HG03135 (cell line): ENCODE measurements at regions not wholly inside any gene's neighbourhood (a gene's known extent, or its start where the extent isn't known, plus 50 kb on each side); places are given as distances from the start of the nearest gene placed in this dataset.
A peak's percentile ranks its signal among the peaks of the same experiment; 100 is the strongest.
"Not testable (repeated sequence)": the region's sequence is repeated elsewhere in the genome, so short reads cannot be mapped to it uniquely, and the experiment has no call there.

Source experiments
- ATAC-seq: cut with Tn5 transposase; IDR thresholded peaks from one replicate; pipeline ENCODE4 v1.9.1; 2021; ENCODE audit warnings: mild to moderate bottlenecking, moderate library complexity; ENCODE audit not compliant: unreplicated experiment

- ATAC-seq = not testable (repeated sequence)
Measured at GRCh38 chr12:13518034-13518433, 321.5 kb downstream of the EMP1 start.

DNA sequence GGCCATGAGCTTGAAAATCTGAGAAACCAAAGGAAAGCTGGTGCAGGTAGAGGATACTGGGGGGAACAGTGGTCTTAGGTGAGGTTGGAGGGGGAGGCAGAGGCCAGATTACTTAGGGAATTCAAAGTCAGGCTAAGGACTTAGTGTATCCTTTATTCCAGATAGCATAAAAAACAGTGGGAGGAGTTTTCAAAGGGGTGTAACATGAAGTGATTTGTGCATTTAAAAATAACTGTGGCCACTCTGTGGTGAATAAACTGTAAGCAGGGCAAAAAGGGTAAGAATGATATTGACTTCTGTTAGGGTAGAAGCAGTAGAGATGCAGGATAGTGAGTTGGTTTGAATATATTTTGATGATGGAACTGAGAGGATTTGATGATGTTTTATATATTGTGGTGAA is 313.2 kb downstream of the EMP1 start:
- no peak for ATAC-seq

DNA sequence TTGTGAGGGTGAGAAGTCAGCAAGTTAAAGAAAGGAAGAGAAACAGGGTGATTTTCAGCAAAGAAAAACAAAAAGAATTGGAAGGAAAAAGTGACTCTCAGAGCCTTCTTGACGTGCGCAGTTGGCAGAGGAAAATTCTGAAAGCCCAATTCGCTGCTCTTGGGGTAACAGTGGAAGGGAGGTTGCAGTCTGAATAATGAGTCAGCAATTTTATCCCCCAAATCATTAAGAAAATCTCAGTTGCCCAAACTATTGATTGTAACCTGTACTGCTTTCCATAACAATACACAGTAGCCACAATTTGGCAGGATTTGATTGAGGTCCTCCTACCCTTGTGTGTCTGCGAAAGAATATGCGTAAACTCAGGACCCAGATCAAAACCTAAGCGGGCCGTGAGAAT is 309.1 kb downstream of the EMP1 start:
- no peak for ATAC-seq

DNA sequence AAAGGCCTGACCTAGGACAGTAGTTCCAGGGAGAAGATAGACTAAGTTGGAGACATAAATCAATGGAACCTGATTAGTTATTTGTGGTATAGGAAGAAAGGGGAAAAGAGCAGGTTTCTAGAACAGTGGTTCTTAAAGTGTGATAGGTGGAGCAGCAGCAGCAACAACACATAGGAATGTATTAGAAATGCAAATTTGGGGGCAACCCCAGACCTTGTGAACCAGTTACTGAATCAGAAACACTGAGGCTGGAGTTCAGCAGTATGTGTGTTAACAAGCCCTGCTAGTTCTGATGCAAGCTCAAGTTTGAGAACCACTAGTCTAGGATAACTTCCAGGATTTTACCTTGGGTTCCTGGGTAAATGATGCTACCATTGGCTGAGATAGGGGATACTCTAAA is 308.7 kb downstream of the EMP1 start:
- no peak for ATAC-seq

GRCh38 chr12:13504736-13505135 is 308.2 kb downstream of the EMP1 start:
- ATAC-seq = no peak

DNA sequence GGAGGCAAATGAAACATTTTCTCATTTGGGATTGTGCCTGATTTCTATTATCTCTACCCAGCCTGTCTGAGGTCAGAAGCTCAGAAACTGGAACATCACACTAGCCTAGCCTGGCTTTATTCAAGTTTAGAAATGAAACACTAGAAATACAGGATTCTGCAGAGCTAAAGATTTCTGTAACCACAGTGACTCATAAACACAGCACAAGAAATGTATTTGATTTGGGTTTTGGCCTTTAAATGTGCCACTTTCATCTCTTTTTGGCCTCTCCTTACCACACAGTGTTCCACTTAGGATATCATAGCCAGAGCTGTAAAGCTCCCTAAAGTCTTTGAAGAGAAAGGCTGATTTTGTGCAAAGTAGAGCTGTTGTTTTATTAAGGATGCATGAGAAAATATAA is 307.5 kb downstream of the EMP1 start:
- no peak for ATAC-seq

GRCh38 chr12:13503094-13503835 is 306.7 kb downstream of the EMP1 start:
- no peak for ATAC-seq

DNA sequence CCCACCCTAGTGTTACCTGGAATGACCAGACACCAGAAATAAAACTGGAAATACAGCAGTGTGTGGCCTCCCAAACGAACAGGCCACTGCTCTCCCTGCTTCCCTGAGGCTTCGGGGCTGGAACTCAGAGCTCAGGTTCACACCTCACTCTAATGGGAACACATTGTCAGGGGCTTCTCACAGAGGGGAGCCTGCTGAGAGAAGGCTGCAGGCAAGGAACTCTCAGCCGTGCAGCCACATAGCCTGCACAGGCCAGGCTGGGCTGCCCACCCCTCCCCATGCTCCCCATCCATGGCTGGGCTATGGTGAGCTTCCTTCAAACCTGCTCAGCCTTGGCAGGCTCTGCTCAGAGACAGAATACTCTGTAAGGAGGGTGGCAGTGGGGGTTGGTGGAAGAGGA is 302.5 kb downstream of the EMP1 start:
- ATAC-seq = no peak

DNA sequence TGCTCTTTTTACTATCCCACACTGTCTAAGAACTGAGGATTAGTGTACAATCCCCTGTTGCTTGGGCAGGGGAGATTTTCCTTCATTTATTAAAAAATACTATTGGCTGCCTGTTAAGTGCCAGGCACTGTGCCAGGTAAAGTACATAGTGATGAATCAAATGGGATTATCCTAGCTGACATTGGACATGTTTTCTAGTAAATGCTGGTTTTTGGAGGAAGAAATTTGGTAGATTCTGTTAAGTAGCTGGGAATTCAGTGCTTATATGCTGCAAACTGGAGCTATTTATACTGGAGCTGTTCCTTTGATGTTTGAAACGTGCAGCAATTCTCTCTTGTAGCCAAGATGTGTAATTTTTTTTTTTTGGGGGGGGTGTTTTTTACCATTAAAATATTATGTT is 299.6 kb downstream of the EMP1 start:
- no peak for ATAC-seq

DNA sequence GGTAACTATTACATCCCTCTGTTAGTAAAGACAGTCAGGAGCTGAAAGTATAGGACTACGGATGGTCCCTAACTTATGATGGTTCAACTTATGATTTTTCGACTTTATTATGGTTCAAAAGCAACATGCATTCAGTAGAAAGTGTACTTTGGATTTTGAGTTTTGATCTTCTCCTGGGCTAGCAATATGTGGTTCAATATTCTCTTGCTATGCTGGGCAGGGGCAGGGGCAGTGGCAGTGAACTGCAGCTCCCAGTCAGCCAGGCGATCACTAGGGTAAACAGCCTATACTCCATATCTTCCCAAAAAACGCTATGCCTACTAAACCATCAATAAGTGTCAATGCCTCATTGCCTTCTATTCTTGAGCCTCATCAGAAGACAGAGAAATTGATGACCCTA is 292.7 kb downstream of the EMP1 start:
- no peak for ATAC-seq

DNA sequence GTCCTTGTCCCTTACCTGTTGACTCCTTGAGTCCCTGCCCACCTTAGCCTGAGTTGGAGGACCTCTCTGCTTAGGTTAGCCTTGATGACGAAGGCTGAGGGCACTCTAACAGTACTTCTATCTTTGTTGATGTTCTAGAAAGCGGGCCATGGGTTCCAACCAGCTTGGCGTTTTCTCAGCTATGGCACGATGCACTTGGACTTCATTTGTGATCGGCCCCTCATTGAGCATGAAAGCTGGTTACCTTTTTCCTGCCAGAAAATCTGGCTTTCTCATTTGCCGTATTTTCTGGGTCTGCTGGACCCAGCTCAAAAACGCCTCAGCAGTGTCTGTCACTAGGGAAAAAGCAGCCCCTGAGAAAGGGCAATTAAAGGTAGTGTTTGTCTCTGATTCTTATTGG is 290.8 kb downstream of the EMP1 start:
- ATAC-seq = no peak

- no peak for ATAC-seq
Measured at GRCh38 chr12:13486794-13487193, 290.3 kb downstream of the EMP1 start.

GRCh38 chr12:13478650-13479181 is 282.2 kb downstream of the EMP1 start:
- ATAC-seq = no peak

DNA sequence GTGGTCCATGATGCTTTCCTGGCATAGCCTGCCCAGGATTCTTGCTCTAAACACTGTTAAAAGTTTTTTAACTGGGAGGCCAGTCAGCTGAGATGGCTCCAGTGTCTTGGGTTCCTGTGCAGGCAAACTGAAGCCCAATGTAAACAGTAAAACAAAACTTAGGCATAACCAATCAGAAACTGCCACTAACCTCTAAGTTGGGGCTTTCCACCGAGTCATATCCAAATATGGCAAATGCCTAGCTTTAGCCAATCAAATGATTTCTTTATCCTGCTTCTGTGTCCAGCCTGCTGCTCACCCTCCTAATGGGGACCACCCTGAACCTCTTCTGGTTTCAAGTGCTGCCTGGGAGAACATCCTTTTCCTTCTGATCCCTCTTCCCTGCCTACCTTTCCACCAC is 277.9 kb downstream of the EMP1 start:
- no peak for ATAC-seq

GRCh38 chr12:13472690-13473089 is 276.2 kb downstream of the EMP1 start:
- ATAC-seq = peak; percentile 86

- no peak for ATAC-seq
Measured at GRCh38 chr12:13471471-13471870, 274.9 kb downstream of the EMP1 start.

DNA sequence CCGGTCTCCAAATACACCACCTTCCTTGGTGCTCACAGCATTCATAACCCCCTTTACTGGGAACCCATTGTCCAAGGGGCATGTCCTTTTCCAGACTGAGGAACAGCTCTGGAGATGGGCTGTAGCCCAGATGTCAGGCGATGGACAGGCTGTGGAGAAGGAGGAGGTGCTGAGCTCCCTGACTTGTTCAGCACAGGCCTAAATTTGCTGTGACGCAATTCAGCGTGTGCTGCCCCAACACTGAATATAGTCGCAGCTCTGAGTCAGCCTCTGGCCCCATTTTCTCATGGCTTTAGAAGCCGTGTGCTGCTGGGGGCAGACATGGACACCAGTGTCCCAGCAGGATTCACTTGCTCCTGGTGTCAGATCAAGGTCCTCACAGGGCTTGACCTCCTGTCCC is 269.1 kb downstream of the EMP1 start:
- no peak for ATAC-seq

GRCh38 chr12:13463189-13463588 is 266.7 kb downstream of the EMP1 start:
- no peak for ATAC-seq

DNA sequence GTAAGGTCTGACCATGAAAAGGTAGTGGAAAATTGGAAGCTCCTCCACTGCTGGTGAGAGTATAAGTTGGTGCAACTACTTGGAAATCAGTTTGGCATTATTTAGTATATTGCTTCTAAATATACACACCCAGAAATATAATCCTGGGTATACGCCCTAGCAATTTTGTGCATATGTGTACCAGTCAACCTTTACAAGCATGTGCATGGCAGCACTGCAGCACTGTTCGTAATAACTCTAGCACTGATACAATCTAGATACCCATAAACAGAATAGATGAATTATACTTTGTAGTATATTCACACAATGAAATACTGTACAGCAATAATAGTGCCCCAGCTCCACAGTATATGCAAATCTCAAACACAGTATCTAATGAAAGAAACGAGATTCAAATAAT is 265.9 kb downstream of the EMP1 start:
- ATAC-seq = no peak

GRCh38 chr12:13455778-13456144 is 259.2 kb downstream of the EMP1 start:
- no peak for ATAC-seq

- no peak for ATAC-seq
Measured at GRCh38 chr12:13454991-13455777, 258.7 kb downstream of the EMP1 start.

GRCh38 chr12:13452955-13453570 is 256.5 kb downstream of the EMP1 start:
- no peak for ATAC-seq
